PC-3 (cell line): ENCODE measurements at regions not wholly inside any gene's neighbourhood (a gene's known extent, or its start where the extent isn't known, plus 50 kb on each side); places are given as distances from the start of the nearest gene placed in this dataset.

Experiments used
- ATAC-seq: fragments of 200-7000 bp; cut with Tn5 transposase; 2 replicates; pipeline ENCODE4 v1.9.1; 2020; ENCODE audit warnings: mild to moderate bottlenecking, moderate library complexity
- BruUV-seq: library from RNA; stranded (reverse); fragments of 400-500 nt; replicated peaks from 2 replicates; lab custom pipeline; 2021; lab: Mats Ljungman, UMichigan
- CTCF ChIA-PET: fragments of 300-600 bp; sonication (Branson Sonifier 250); formaldehyde crosslinking; loops from one replicate; lab custom pipeline; 2022; ENCODE audit warnings: antibody characterized with exemption; lab: Charles Lee
- POLR2A ChIA-PET: fragments of 300-600 bp; sonication (Branson Sonifier 250); formaldehyde crosslinking; loops from one replicate; lab custom pipeline; 2022; ENCODE audit warnings: antibody characterized with exemption; ENCODE audit not compliant: unreplicated experiment; lab: Charles Lee
- DNase-seq: peaks from one replicate; pipeline ENCODE4 v3.0.0-alpha.2; 2015
- H2AFZ ChIP-seq: fragments of 300-600 bp; sonication (generic); 2 replicates; pipeline ENCODE4 v1.6.0; 2016; ENCODE audit warnings: antibody characterized with exemption, low read length
- H3F3A ChIP-seq: fragments of 300-600 bp; sonication (generic); one replicate; pipeline ENCODE4 v1.6.0; 2017; ENCODE audit warnings: antibody characterized with exemption, low read length, control low read depth, mild to moderate bottlenecking; ENCODE audit not compliant: unreplicated experiment
- H3K27ac ChIP-seq: fragments of 300-600 bp; sonication (generic); 2 replicates; pipeline ENCODE4 v1.5.1; 2016; ENCODE audit warnings: mild to moderate bottlenecking, low read length
- H3K27me3 ChIP-seq: fragments of 300-600 bp; sonication (generic); 2 replicates; pipeline ENCODE4 v1.6.1; 2016; ENCODE audit warnings: low read length, mixed read lengths
- H3K36me3 ChIP-seq: fragments of 300-600 bp; sonication (generic); 2 replicates; pipeline ENCODE4 v1.6.1; 2016; ENCODE audit warnings: low read depth, mixed run types, low read length, mixed read lengths
- H3K4me1 ChIP-seq: fragments of 300-600 bp; sonication (generic); 2 replicates; pipeline ENCODE4 v1.5.1; 2016; ENCODE audit warnings: low read length; ENCODE audit not compliant: insufficient read depth
- H3K4me2 ChIP-seq: fragments of 300-600 bp; sonication (generic); 2 replicates; pipeline ENCODE4 v1.6.0; 2016; ENCODE audit warnings: low read length
- H3K4me3 ChIP-seq: fragments of 300-600 bp; sonication (generic); 2 replicates; pipeline ENCODE4 v1.5.1; 2016; ENCODE audit warnings: mild to moderate bottlenecking, low read length, mixed read lengths
- H3K79me2 ChIP-seq: fragments of 300-600 bp; sonication (generic); 2 replicates; pipeline ENCODE4 v1.6.1; 2017; ENCODE audit warnings: low read length, mixed read lengths
- H3K9ac ChIP-seq: fragments of 300-600 bp; sonication (generic); 2 replicates; pipeline ENCODE4 v1.6.0; 2016; ENCODE audit warnings: mild to moderate bottlenecking, low read length
- H3K9me2 ChIP-seq: fragments of 300-600 bp; sonication (generic); replicated peaks from 2 replicates; pipeline ENCODE4 v1.6.1; 2016; ENCODE audit warnings: mixed run types, low read length, mixed read lengths
- H3K9me3 ChIP-seq: fragments of 300-600 bp; sonication (generic); 2 replicates; pipeline ENCODE4 v1.6.1; 2016; ENCODE audit warnings: low read length, mixed read lengths
- H4K20me1 ChIP-seq: fragments of 300-600 bp; sonication (generic); 2 replicates; pipeline ENCODE4 v1.6.1; 2016; ENCODE audit warnings: low read length, mixed read lengths
- CTCF ChIP-seq: fragments of 300-600 bp; sonication (generic); conservative IDR thresholded peaks from 2 replicates; pipeline ENCODE4 v1.5.1; 2017; ENCODE audit warnings: antibody characterized with exemption, low read depth, mild to moderate bottlenecking, low read length
- EZH2 ChIP-seq: fragments of 300-600 bp; sonication (generic); IDR thresholded peaks from one replicate; pipeline ENCODE4 v1.6.1; 2017; ENCODE audit warnings: antibody characterized with exemption, mild to moderate bottlenecking, low read length; ENCODE audit not compliant: unreplicated experiment
- EZH2phosphoT487 ChIP-seq: fragments of 300-600 bp; sonication (generic); IDR thresholded peaks from 2 replicates; pipeline ENCODE4 v1.6.1; 2018; ENCODE audit warnings: mild to moderate bottlenecking, antibody characterized with exemption, low read length, borderline replicate concordance
- intact Hi-C: fragments of 100-400 bp; cut with micrococcal nuclease; formaldehyde crosslinking; loops from 2 replicates; pipeline ENCODE4 v1.9.0; 2023

- no peak overlapping the region for H3K9ac ChIP-seq
- CTCF ChIA-PET: interaction anchor here (0.6 to 0.7 kb wide), 2 partner anchors 179 to 184 kb away, joined by 3 read pairs; no protein-coding TSS in a partner anchor
- no peaks in the 10 kb centered on the region for H3K79me2 ChIP-seq
- no peaks in the 10 kb centered on the region for H4K20me1 ChIP-seq
- no peak for TF ChIP-seq CTCF
- TF ChIP-seq EZH2: no peak
- TF ChIP-seq EZH2phosphoT487: no peak
- no TSS peak for BruUV-seq
- no peaks in the 10 kb centered on the region for H3K36me3 ChIP-seq
- no peaks in the 10 kb centered on the region for H3K9me3 ChIP-seq
- H2AFZ ChIP-seq: no peak overlapping the region
- POLR2A ChIA-PET: no interaction called here
- no peak overlapping the region for H3K4me2 ChIP-seq
- intact Hi-C loops: no loop called here
- H3F3A ChIP-seq: no peaks in the 10 kb centered on the region
- H3K27me3 ChIP-seq: no peaks in the 10 kb centered on the region
- DNase-seq: no peak
- H3K9me2 ChIP-seq: no peaks in the 10 kb centered on the region
- no peak overlapping the region for H3K27ac ChIP-seq
- H3K4me1 ChIP-seq: peaks cover 8% of the 10 kb centered on the region
- ATAC-seq: no peak
- no peak overlapping the region for H3K4me3 ChIP-seq
Observed at GRCh38 chr1:200304171-200304570, 105.7 kb downstream of the ZNF281 start.

GRCh38 chr1:200302921-200303290 is 106.9 kb downstream of the ZNF281 start:
- intact Hi-C loops: loop anchor here (2.0 kb wide), 1 partner anchor 108 kb away; the partner anchor contains the start of gene ZNF281
- no peak overlapping the region for H3K27ac ChIP-seq
- H3K36me3 ChIP-seq: no peaks in the 10 kb centered on the region
- H3K79me2 ChIP-seq: no peaks in the 10 kb centered on the region
- no peaks in the 10 kb centered on the region for H3K9me3 ChIP-seq
- no peaks in the 10 kb centered on the region for H3F3A ChIP-seq
- peak overlapping the region; percentile 95 for H2AFZ ChIP-seq
- CTCF ChIA-PET: interaction anchor here (0.6 to 0.8 kb wide), 2 partner anchors 180 to 274 kb away, joined by 3 to 4 read pairs; no protein-coding TSS in a partner anchor
- H3K4me1 ChIP-seq: peaks cover 8% of the 10 kb centered on the region
- no TSS peak for BruUV-seq
- ATAC-seq (peak; percentile 53), DNase-seq (peak; percentile 43)
- H3K9me2 ChIP-seq: no peaks in the 10 kb centered on the region
- no peaks in the 10 kb centered on the region for H3K27me3 ChIP-seq
- no peak overlapping the region for H3K9ac ChIP-seq
- no peaks in the 10 kb centered on the region for H4K20me1 ChIP-seq
- POLR2A ChIA-PET: interaction anchor here (0.5 kb wide), 1 partner anchor 129 kb away, joined by 16 read pairs; no protein-coding TSS in a partner anchor
- TF ChIP-seq CTCF (no peak), EZH2phosphoT487 (no peak), EZH2 (no peak)
- peak overlapping the region; percentile 86 for H3K4me2 ChIP-seq
- H3K4me3 ChIP-seq: peak overlapping the region; percentile 74
